ENCODE measurements at regions not wholly inside any gene's neighbourhood (a gene's known extent, or its start where the extent isn't known, plus 50 kb on each side); places are given as distances from the start of the nearest gene placed in this dataset.

DNA sequence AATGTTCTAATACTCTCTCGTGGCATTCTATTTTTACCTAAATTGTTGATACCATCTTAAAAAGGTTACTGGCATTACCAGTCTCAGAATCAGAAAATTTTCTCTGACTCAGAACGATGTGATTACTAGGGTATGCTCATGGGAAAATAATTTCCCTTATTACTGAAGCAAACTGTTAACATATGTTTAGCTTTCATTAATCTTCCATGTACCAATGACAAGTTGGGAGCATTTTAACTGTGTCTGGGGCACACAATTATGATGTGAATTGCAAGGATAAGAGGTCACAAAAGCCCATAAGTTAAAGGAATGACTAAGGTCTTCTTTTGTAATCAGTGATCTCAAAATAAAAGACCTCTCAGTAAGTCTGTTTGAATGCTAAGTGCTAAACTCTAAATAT lies 1254.6 kb downstream of the PCDH18 start:
- H3K9ac ChIP-seq (ENCODE audit: low read depth in 1 of 3, low read length in 3 of 3): no peak overlapping the region
- H3K36me3 ChIP-seq (ENCODE audit: control insufficient read depth in 3 of 3, insufficient read depth in 3 of 3, low read length in 3 of 3): no peaks in the 10 kb centered on the region
- H3K9me3 ChIP-seq (ENCODE audit: control insufficient read depth in 3 of 3, low read length in 3 of 3): no peaks in the 10 kb centered on the region
- no peaks in the 10 kb centered on the region for H3K27me3 ChIP-seq (ENCODE audit: control insufficient read depth in 3 of 3, insufficient read depth in 3 of 3, low read length in 3 of 3)
- H3K4me3 ChIP-seq (ENCODE audit: low read length in 3 of 3): no peak overlapping the region
- no peaks in the 10 kb centered on the region for H3K4me1 ChIP-seq (ENCODE audit: control insufficient read depth in 3 of 3, insufficient read depth in 3 of 3, low read length in 3 of 3)
- no peak overlapping the region for H3K27ac ChIP-seq (ENCODE audit: low read depth, low read length)

GRCh38 chr4:136246876-136247275 lies 1285.4 kb downstream of the PCDH18 start:
- Histone ChIP-seq H3K36me3 (ENCODE audit: control insufficient read depth in 3 of 3, insufficient read depth in 3 of 3, low read length in 3 of 3) (no peaks in the 10 kb centered on the region), H3K4me1 (ENCODE audit: control insufficient read depth in 3 of 3, insufficient read depth in 3 of 3, low read length in 3 of 3) (no peaks in the 10 kb centered on the region), H3K4me3 (ENCODE audit: low read length in 3 of 3) (no peak overlapping the region), H3K27ac (ENCODE audit: low read depth, low read length) (no peak overlapping the region), H3K9ac (ENCODE audit: low read depth in 1 of 3, low read length in 3 of 3) (no peak overlapping the region), H3K27me3 (ENCODE audit: control insufficient read depth in 3 of 3, insufficient read depth in 3 of 3, low read length in 3 of 3) (no peaks in the 10 kb centered on the region), H3K9me3 (ENCODE audit: control insufficient read depth in 3 of 3, low read length in 3 of 3) (no peaks in the 10 kb centered on the region)

- H3K9me3 ChIP-seq (ENCODE audit: control insufficient read depth in 3 of 3, low read length in 3 of 3): no peaks in the 10 kb centered on the region
These were observed 1290.9 kb downstream of the PCDH18 start for GRCh38 chr4:136241221-136241986.

DNA sequence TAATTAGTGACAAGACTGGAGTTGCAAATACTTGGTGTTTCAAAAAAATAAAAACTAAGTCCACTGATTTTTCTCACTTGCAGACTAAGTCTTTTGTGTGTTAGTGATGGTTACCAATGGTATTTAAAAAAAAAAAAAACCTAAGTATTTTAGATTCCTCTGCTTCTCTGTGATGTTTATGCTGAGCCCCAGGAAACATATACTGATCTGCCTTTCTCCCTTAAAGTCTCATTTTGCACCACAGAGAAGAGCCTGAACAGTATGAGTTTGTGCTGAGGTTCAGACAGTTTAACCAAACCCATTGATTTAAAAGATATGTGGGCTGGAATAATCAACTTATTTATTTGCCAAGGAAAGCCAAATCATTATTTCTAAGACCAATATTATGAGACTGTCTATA lies 1305.0 kb downstream of the PCDH18 start:
- Histone ChIP-seq H3K27ac (ENCODE audit: low read depth, low read length) (no peak overlapping the region), H3K9ac (ENCODE audit: low read depth in 1 of 3, low read length in 3 of 3) (no peak overlapping the region), H3K27me3 (ENCODE audit: control insufficient read depth in 3 of 3, insufficient read depth in 3 of 3, low read length in 3 of 3) (no peaks in the 10 kb centered on the region), H3K9me3 (ENCODE audit: control insufficient read depth in 3 of 3, low read length in 3 of 3) (no peaks in the 10 kb centered on the region), H3K36me3 (ENCODE audit: control insufficient read depth in 3 of 3, insufficient read depth in 3 of 3, low read length in 3 of 3) (no peaks in the 10 kb centered on the region), H3K4me1 (ENCODE audit: control insufficient read depth in 3 of 3, insufficient read depth in 3 of 3, low read length in 3 of 3) (no peaks in the 10 kb centered on the region), H3K4me3 (ENCODE audit: low read length in 3 of 3) (no peak overlapping the region)

More at GRCh38 chr4:136241221-136241986, 1290.9 kb downstream of the PCDH18 start:
- Histone ChIP-seq H3K9ac (ENCODE audit: low read depth in 1 of 3, low read length in 3 of 3) (no peak overlapping the region), H3K4me3 (ENCODE audit: low read length in 3 of 3) (no peak overlapping the region), H3K4me1 (ENCODE audit: control insufficient read depth in 3 of 3, insufficient read depth in 3 of 3, low read length in 3 of 3) (no peaks in the 10 kb centered on the region), H3K27ac (ENCODE audit: low read depth, low read length) (no peak overlapping the region), H3K27me3 (ENCODE audit: control insufficient read depth in 3 of 3, insufficient read depth in 3 of 3, low read length in 3 of 3) (no peaks in the 10 kb centered on the region), H3K36me3 (ENCODE audit: control insufficient read depth in 3 of 3, insufficient read depth in 3 of 3, low read length in 3 of 3) (no peaks in the 10 kb centered on the region)

GRCh38 chr4:136219592-136220125 lies 1312.6 kb downstream of the PCDH18 start:
- H3K4me1 ChIP-seq (ENCODE audit: control insufficient read depth in 3 of 3, insufficient read depth in 3 of 3, low read length in 3 of 3): no peaks in the 10 kb centered on the region
- no peaks in the 10 kb centered on the region for H3K9me3 ChIP-seq (ENCODE audit: control insufficient read depth in 3 of 3, low read length in 3 of 3)
- H3K27ac ChIP-seq (ENCODE audit: low read depth, low read length): no peak overlapping the region
- no peaks in the 10 kb centered on the region for H3K27me3 ChIP-seq (ENCODE audit: control insufficient read depth in 3 of 3, insufficient read depth in 3 of 3, low read length in 3 of 3)
- H3K36me3 ChIP-seq (ENCODE audit: control insufficient read depth in 3 of 3, insufficient read depth in 3 of 3, low read length in 3 of 3): no peaks in the 10 kb centered on the region
- no peak overlapping the region for H3K4me3 ChIP-seq (ENCODE audit: low read length in 3 of 3)
- H3K9ac ChIP-seq (ENCODE audit: low read depth in 1 of 3, low read length in 3 of 3): no peak overlapping the region

DNA sequence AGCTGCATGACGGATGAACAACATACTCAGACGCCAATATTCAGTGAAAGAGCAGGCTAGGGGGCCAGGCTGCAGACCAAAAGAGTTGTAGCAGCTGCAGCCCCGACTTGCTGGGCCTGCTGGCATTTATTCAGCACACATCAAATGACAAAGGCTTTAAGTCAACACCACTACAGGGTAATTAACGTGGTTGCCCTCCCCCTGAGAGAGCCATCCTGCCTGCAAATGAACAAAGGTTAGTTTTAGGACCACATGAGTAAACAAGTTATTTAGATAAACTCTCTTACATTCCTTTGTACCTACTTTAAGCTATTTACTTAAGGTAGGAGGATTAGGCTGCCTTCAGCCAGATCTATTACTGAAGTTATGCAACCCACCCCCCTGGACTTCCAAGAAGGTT lies 1329.1 kb downstream of the PCDH18 start:
- H3K27ac ChIP-seq (ENCODE audit: low read depth, low read length): no peak overlapping the region
- H3K9ac ChIP-seq (ENCODE audit: low read depth in 1 of 3, low read length in 3 of 3): no peak overlapping the region
- H3K4me3 ChIP-seq (ENCODE audit: low read length in 3 of 3): no peak overlapping the region
- no peaks in the 10 kb centered on the region for H3K36me3 ChIP-seq (ENCODE audit: control insufficient read depth in 3 of 3, insufficient read depth in 3 of 3, low read length in 3 of 3)
- no peaks in the 10 kb centered on the region for H3K4me1 ChIP-seq (ENCODE audit: control insufficient read depth in 3 of 3, insufficient read depth in 3 of 3, low read length in 3 of 3)
- H3K27me3 ChIP-seq (ENCODE audit: control insufficient read depth in 3 of 3, insufficient read depth in 3 of 3, low read length in 3 of 3): no peaks in the 10 kb centered on the region
- H3K9me3 ChIP-seq (ENCODE audit: control insufficient read depth in 3 of 3, low read length in 3 of 3): no peaks in the 10 kb centered on the region

GRCh38 chr4:136198358-136198757 lies 1333.9 kb downstream of the PCDH18 start:
- H3K4me1 ChIP-seq (ENCODE audit: control insufficient read depth in 3 of 3, insufficient read depth in 3 of 3, low read length in 3 of 3): no peaks in the 10 kb centered on the region
- H3K9ac ChIP-seq (ENCODE audit: low read depth in 1 of 3, low read length in 3 of 3): no peak overlapping the region
- no peak overlapping the region for H3K4me3 ChIP-seq (ENCODE audit: low read length in 3 of 3)
- H3K27ac ChIP-seq (ENCODE audit: low read depth, low read length): no peak overlapping the region
- no peaks in the 10 kb centered on the region for H3K9me3 ChIP-seq (ENCODE audit: control insufficient read depth in 3 of 3, low read length in 3 of 3)
- H3K36me3 ChIP-seq (ENCODE audit: control insufficient read depth in 3 of 3, insufficient read depth in 3 of 3, low read length in 3 of 3): no peaks in the 10 kb centered on the region
- H3K27me3 ChIP-seq (ENCODE audit: control insufficient read depth in 3 of 3, insufficient read depth in 3 of 3, low read length in 3 of 3): no peaks in the 10 kb centered on the region

DNA sequence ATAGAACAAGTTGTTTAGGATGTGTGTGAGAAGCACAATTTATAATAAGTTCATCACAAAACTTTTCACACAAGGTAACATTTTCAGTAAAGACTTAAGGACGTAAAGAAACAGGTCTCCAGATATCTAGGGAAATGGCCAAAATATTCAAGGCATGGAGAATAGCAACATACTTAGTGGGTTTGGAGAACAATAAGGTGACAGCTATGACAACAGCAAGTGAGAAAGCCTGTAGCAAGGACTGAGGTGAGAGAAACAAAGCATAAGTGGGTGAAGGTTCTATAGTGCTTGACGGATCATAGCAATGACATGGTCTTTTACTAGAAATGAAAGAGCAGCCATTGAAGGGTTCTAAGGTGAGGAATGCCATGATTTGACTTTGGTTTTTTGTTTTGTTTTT lies 1337.3 kb downstream of the PCDH18 start:
- H3K4me3 ChIP-seq (ENCODE audit: low read length in 3 of 3): no peak overlapping the region
- no peaks in the 10 kb centered on the region for H3K36me3 ChIP-seq (ENCODE audit: control insufficient read depth in 3 of 3, insufficient read depth in 3 of 3, low read length in 3 of 3)
- H3K9ac ChIP-seq (ENCODE audit: low read depth in 1 of 3, low read length in 3 of 3): no peak overlapping the region
- H3K4me1 ChIP-seq (ENCODE audit: control insufficient read depth in 3 of 3, insufficient read depth in 3 of 3, low read length in 3 of 3): no peaks in the 10 kb centered on the region
- no peaks in the 10 kb centered on the region for H3K9me3 ChIP-seq (ENCODE audit: control insufficient read depth in 3 of 3, low read length in 3 of 3)
- H3K27me3 ChIP-seq (ENCODE audit: control insufficient read depth in 3 of 3, insufficient read depth in 3 of 3, low read length in 3 of 3): no peaks in the 10 kb centered on the region
- H3K27ac ChIP-seq (ENCODE audit: low read depth, low read length): no peak overlapping the region

GRCh38 chr4:136186650-136187049 lies 1345.6 kb downstream of the PCDH18 start:
- no peaks in the 10 kb centered on the region for H3K27me3 ChIP-seq (ENCODE audit: control insufficient read depth in 3 of 3, insufficient read depth in 3 of 3, low read length in 3 of 3)
- H3K36me3 ChIP-seq (ENCODE audit: control insufficient read depth in 3 of 3, insufficient read depth in 3 of 3, low read length in 3 of 3): no peaks in the 10 kb centered on the region
- no peak overlapping the region for H3K9ac ChIP-seq (ENCODE audit: low read depth in 1 of 3, low read length in 3 of 3)
- no peak overlapping the region for H3K4me3 ChIP-seq (ENCODE audit: low read length in 3 of 3)
- H3K27ac ChIP-seq (ENCODE audit: low read depth, low read length): no peak overlapping the region
- no peaks in the 10 kb centered on the region for H3K9me3 ChIP-seq (ENCODE audit: control insufficient read depth in 3 of 3, low read length in 3 of 3)
- no peaks in the 10 kb centered on the region for H3K4me1 ChIP-seq (ENCODE audit: control insufficient read depth in 3 of 3, insufficient read depth in 3 of 3, low read length in 3 of 3)

GRCh38 chr4:136183513-136183912 lies 1348.8 kb downstream of the PCDH18 start:
- H3K9me3 ChIP-seq (ENCODE audit: control insufficient read depth in 3 of 3, low read length in 3 of 3): no peaks in the 10 kb centered on the region
- no peaks in the 10 kb centered on the region for H3K4me1 ChIP-seq (ENCODE audit: control insufficient read depth in 3 of 3, insufficient read depth in 3 of 3, low read length in 3 of 3)
- no peak overlapping the region for H3K27ac ChIP-seq (ENCODE audit: low read depth, low read length)
- H3K36me3 ChIP-seq (ENCODE audit: control insufficient read depth in 3 of 3, insufficient read depth in 3 of 3, low read length in 3 of 3): no peaks in the 10 kb centered on the region
- no peak overlapping the region for H3K9ac ChIP-seq (ENCODE audit: low read depth in 1 of 3, low read length in 3 of 3)
- no peaks in the 10 kb centered on the region for H3K27me3 ChIP-seq (ENCODE audit: control insufficient read depth in 3 of 3, insufficient read depth in 3 of 3, low read length in 3 of 3)
- H3K4me3 ChIP-seq (ENCODE audit: low read length in 3 of 3): no peak overlapping the region
